ENCODE measurements at regions not wholly inside any gene's neighbourhood (a gene's known extent, or its start where the extent isn't known, plus 50 kb on each side); places are given as distances from the start of the nearest gene placed in this dataset.
"Not testable (repeated sequence)": the region's sequence is repeated elsewhere in the genome, so short reads cannot be mapped to it uniquely, and the experiment has no call there.

GRCh38 chr7:65771226-65771569 lies 101.7 kb upstream of the VKORC1L1 start:
- TF ChIP-seq BHLHE40 (IDR thresholded peaks at IDR 0.05; ENCODE audit: borderline replicate concordance); FOXM1 (IDR thresholded peaks at IDR 0.05; ENCODE audit: borderline replicate concordance); SUZ12 (IDR thresholded peaks at IDR 0.05); HDGF (IDR thresholded peaks at IDR 0.05; ENCODE audit: borderline replicate concordance); SP1 (IDR thresholded peaks at IDR 0.05); ELF4 (IDR thresholded peaks at IDR 0.05); ARNT (IDR thresholded peaks at IDR 0.05); ZNF384 (IDR thresholded peaks at IDR 0.05); LEF1 (IDR thresholded peaks at IDR 0.05; ENCODE audit: borderline replicate concordance); TARDBP (IDR thresholded peaks at IDR 0.05): not testable (repeated sequence)

All from HEK293T (cell line).